MG63 (cell line): ENCODE measurements at regions not wholly inside any gene's neighbourhood (a gene's known extent, or its start where the extent isn't known, plus 50 kb on each side); places are given as distances from the start of the nearest gene placed in this dataset.
"Not testable (repeated sequence)": the region's sequence is repeated elsewhere in the genome, so short reads cannot be mapped to it uniquely, and the experiment has no call there.

Experiments
- DNase-seq: peaks from one replicate; pipeline ENCODE4 v3.0.0-alpha.2; 2020
- H3K27me3 ChIP-seq: fragments of 250-450 bp; sonication (Bioruptor Pico); 2 replicates; pipeline ENCODE4 v1.5.1; 2020; ENCODE audit warnings: mild to moderate bottlenecking, moderate library complexity
- H3K36me3 ChIP-seq: fragments of 250-450 bp; sonication (Bioruptor Pico); 2 replicates; pipeline ENCODE4 v1.5.1; 2020; ENCODE audit warnings: mild to moderate bottlenecking, moderate library complexity
- H3K4me3 ChIP-seq: fragments of 250-450 bp; sonication (Bioruptor Pico); 2 replicates; pipeline ENCODE4 v1.5.1; 2020; ENCODE audit warnings: mild to moderate bottlenecking, moderate library complexity
- H3K9me3 ChIP-seq: fragments of 250-450 bp; sonication (Bioruptor Pico); 2 replicates; pipeline ENCODE4 v1.5.1; 2020; ENCODE audit warnings: mild to moderate bottlenecking, moderate library complexity

DNA sequence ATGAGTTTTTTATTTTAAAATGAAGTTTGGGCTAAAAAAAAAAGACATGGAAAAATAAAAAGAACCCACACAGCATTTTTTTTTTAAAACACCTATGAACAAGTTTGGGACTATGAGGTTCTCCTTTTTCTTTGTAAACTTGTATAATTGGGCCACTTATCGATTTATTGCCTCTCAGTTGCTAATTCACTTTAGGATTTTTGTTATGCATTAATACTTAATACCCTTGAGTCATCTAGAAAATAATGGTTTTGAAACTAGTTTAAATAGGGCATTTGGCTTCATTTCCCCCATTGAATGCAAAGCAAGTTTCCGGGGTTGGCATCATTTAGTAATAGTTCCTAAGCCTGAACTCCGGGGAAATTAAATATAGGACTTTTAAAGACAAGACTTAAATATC, 312.8 kb upstream of the RGS6 start:
- no peaks in the 10 kb centered on the region for H3K36me3 ChIP-seq
- H3K9me3 ChIP-seq = no peaks in the 10 kb centered on the region
- H3K27me3 ChIP-seq = no peaks in the 10 kb centered on the region
- no peak overlapping the region for H3K4me3 ChIP-seq
- no peak for DNase-seq

- H3K9me3 ChIP-seq = no peaks in the 10 kb centered on the region
- no peaks in the 10 kb centered on the region for H3K36me3 ChIP-seq
- no peak overlapping the region for H3K4me3 ChIP-seq
- no peaks in the 10 kb centered on the region for H3K27me3 ChIP-seq
- no peak for DNase-seq
These were observed 311.8 kb upstream of the RGS6 start for GRCh38 chr14:71620401-71620800.

DNA sequence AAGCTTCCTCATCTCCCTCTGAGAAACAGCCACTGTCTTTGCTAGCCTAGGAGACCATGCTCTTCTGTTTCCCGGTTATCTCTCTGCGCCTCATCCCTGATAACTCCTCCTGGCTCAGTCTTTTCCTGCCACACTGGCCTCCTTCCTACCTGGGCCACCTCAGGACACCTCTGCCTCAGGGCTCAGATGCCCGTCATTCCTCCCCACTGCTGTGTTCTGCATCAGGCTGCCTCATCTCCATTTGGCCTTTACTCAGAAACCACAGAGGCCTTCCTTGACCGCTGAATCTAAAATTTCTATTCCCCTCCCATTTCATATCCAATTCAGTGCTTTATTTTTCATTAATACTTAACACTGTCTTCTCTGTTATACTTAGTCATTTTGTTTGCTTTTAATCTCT, 311.0 kb upstream of the RGS6 start:
- Histone ChIP-seq H3K36me3 (no peaks in the 10 kb centered on the region), H3K27me3 (no peaks in the 10 kb centered on the region), H3K4me3 (no peak overlapping the region), H3K9me3 (no peaks in the 10 kb centered on the region)
- no peak for DNase-seq

GRCh38 chr14:71621980-71622605, 310.1 kb upstream of the RGS6 start:
- no peak for DNase-seq
- H3K9me3 ChIP-seq = no peaks in the 10 kb centered on the region

DNA sequence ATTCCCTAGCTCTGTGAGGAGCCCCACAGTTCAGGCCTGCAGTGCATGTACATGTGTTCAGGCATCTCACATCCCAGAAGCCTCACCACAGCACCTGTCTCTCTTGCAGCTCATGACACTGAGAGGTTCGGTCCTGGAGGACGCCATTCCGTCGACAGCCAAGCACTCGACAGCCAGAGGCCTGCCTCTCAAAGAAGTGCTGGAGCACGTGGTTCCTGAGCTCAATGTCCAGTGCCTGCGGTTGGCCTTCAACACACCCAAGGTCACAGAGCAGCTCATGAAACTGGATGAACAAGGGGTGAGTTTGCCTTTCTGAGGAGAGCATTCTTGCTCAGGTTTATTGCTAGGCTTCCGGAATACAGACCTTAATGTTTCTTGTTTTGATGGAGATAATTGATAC, 308.3 kb upstream of the RGS6 start:
- H3K9me3 ChIP-seq = no peaks in the 10 kb centered on the region
- H3K4me3 ChIP-seq = no peak overlapping the region
- no peaks in the 10 kb centered on the region for H3K27me3 ChIP-seq
- H3K36me3 ChIP-seq = no peaks in the 10 kb centered on the region
- DNase-seq = no peak

More at GRCh38 chr14:71621980-71622605, 310.1 kb upstream of the RGS6 start:
- no peaks in the 10 kb centered on the region for H3K27me3 ChIP-seq
- no peaks in the 10 kb centered on the region for H3K36me3 ChIP-seq
- no peak overlapping the region for H3K4me3 ChIP-seq

DNA sequence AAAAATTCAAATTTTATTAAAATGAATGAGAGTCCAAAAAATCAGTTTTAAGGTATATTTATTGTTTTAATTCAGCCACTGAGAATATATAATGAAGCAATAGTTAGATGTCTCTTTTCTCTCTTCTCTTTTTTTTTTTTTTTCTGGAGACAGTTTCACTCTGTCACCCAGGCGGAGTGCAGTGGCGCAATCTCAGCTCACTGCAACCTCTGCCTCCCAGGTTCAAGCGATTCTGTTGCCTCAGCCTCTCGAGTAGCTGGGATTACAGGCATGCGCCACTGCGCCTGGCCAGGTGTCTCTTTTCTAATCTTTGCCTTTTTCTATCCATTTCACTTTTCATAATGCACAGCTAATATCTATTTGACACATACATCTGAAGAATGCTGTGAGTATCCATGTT, 307.1 kb upstream of the RGS6 start:
- H3K9me3 ChIP-seq = no peaks in the 10 kb centered on the region
- H3K27me3 ChIP-seq = no peaks in the 10 kb centered on the region
- H3K36me3 ChIP-seq = no peaks in the 10 kb centered on the region
- no peak for DNase-seq
- no peak overlapping the region for H3K4me3 ChIP-seq

- DNase-seq = no peak
- H3K27me3 ChIP-seq = no peaks in the 10 kb centered on the region
- no peaks in the 10 kb centered on the region for H3K9me3 ChIP-seq
- H3K36me3 ChIP-seq = no peaks in the 10 kb centered on the region
- H3K4me3 ChIP-seq = no peak overlapping the region
These were observed 306.1 kb upstream of the RGS6 start for GRCh38 chr14:71625891-71626701.

- Histone ChIP-seq H3K27me3 (no peaks in the 10 kb centered on the region), H3K4me3 (no peak overlapping the region), H3K36me3 (no peaks in the 10 kb centered on the region), H3K9me3 (no peaks in the 10 kb centered on the region)
- DNase-seq = no peak
These were observed 303.8 kb upstream of the RGS6 start for GRCh38 chr14:71628433-71628832.

GRCh38 chr14:71629250-71629649, 303.0 kb upstream of the RGS6 start:
- Histone ChIP-seq H3K9me3 (no peaks in the 10 kb centered on the region), H3K36me3 (no peaks in the 10 kb centered on the region), H3K27me3 (no peaks in the 10 kb centered on the region), H3K4me3 (no peak overlapping the region)
- DNase-seq = no peak

GRCh38 chr14:71629765-71630492, 302.3 kb upstream of the RGS6 start:
- Histone ChIP-seq H3K9me3 (no peaks in the 10 kb centered on the region), H3K4me3 (no peak overlapping the region), H3K27me3 (no peaks in the 10 kb centered on the region), H3K36me3 (no peaks in the 10 kb centered on the region)
- no peak for DNase-seq

DNA sequence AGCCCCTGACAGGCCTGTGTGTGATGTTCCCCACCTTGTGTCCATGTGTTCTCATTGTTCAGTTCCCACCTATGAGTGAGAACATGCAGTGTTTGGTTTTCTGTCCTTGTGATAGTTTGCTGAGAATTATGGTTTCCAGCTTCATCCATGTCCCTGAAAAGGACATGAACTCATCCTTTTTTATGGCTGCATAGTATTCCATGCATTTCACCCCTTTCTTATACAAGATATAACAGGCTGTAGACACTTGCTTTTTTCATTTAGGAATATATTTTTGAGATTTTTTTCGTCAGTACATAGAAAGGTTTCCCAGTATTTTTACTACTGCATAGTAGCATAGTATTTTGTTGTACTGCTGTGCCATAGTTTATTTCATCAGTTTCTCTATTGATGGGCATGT, 301.2 kb upstream of the RGS6 start:
- H3K27me3 ChIP-seq, DNase-seq, H3K4me3 ChIP-seq, H3K36me3 ChIP-seq, H3K9me3 ChIP-seq: not testable (repeated sequence)

- Histone ChIP-seq H3K36me3 (no peaks in the 10 kb centered on the region), H3K27me3 (no peaks in the 10 kb centered on the region), H3K4me3 (no peak overlapping the region), H3K9me3 (no peaks in the 10 kb centered on the region)
- no peak for DNase-seq
These were observed 299.7 kb upstream of the RGS6 start for GRCh38 chr14:71632440-71632946.

DNA sequence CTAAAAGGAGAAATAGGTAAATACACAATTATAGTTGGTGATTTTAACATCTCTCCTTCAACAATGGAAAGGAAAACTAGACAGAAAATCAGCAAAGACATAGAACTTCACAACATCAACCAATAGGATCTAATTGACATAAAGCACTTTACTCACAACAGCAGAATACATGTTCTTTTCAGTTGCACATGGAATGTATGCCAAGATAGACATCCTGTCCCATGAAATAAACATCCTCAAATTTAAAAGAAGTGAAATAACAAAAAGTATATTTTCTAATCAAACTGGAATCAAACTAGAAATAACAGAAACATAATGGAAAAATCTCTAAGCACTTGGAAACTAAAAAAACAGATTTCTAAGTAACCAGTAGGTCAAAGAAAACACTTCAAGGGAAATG, 296.2 kb upstream of the RGS6 start:
- H3K9me3 ChIP-seq = no peaks in the 10 kb centered on the region
- no peaks in the 10 kb centered on the region for H3K36me3 ChIP-seq
- DNase-seq = no peak
- no peak overlapping the region for H3K4me3 ChIP-seq
- H3K27me3 ChIP-seq = no peaks in the 10 kb centered on the region

GRCh38 chr14:71636820-71637471, 295.3 kb upstream of the RGS6 start:
- no peaks in the 10 kb centered on the region for H3K9me3 ChIP-seq
- H3K36me3 ChIP-seq = no peaks in the 10 kb centered on the region
- no peaks in the 10 kb centered on the region for H3K27me3 ChIP-seq
- no peak overlapping the region for H3K4me3 ChIP-seq
- no peak for DNase-seq

DNA sequence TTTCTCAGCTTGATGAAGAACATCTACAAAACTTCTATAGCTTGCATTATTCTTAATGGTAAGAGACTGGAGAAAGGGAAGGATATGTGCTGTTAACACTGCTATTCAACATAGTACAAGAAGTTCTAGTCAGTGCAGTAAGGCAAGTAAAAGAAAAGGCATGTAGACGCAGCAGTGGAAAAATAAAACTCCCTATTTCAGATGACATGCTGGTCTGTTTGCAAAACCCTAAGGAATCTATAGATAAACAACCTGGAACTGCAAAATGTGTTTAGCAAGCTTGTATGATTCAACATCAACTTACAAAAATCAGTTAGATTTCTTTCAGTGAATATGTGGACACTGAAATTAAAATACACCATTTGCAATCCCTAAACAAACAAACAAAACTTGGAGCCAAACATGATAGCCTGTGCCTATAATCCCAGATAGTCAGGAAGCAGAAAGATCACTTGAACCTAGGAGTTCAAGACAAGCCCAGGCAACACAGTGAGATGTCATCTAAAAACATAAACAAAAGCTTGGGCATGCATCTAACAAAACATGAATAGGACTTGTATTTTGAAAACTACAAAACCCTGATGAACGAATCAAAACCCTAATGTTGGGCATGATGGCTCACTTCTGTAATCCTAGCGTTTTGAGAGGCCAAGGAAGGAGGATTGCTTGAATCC, 293.6 kb upstream of the RGS6 start:
- no peaks in the 10 kb centered on the region for H3K36me3 ChIP-seq
- no peaks in the 10 kb centered on the region for H3K9me3 ChIP-seq
- no peak for DNase-seq
- no peak overlapping the region for H3K4me3 ChIP-seq
- H3K27me3 ChIP-seq = no peaks in the 10 kb centered on the region

DNA sequence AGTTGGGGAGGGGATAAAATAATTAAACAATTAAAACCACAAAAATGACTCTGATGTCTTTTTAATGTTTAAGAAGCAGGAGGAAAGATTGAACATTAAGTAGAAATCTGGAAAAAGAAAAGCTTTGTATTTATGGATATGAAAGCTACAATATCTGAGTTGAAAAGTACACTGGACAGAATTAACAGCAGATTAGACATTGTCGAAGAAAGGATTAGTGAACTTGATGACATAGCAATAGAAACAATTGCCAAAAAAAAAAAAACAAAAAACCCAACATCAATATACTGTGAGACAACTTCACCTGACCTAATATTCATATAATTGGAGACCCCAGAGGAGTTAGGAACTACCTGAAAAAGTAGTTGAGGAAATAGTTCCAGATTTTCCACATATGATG, 289.5 kb upstream of the RGS6 start:
- Histone ChIP-seq H3K4me3 (no peak overlapping the region), H3K27me3 (no peaks in the 10 kb centered on the region), H3K9me3 (no peaks in the 10 kb centered on the region), H3K36me3 (no peaks in the 10 kb centered on the region)
- no peak for DNase-seq

- DNase-seq = no peak
- no peak overlapping the region for H3K4me3 ChIP-seq
- H3K27me3 ChIP-seq = no peaks in the 10 kb centered on the region
- no peaks in the 10 kb centered on the region for H3K9me3 ChIP-seq
- no peaks in the 10 kb centered on the region for H3K36me3 ChIP-seq
These were observed 286.6 kb upstream of the RGS6 start for GRCh38 chr14:71645656-71646055.
